ENCODE measurements at regions not wholly inside any gene's neighbourhood (a gene's known extent, or its start where the extent isn't known, plus 50 kb on each side); places are given as distances from the start of the nearest gene placed in this dataset.

DNA sequence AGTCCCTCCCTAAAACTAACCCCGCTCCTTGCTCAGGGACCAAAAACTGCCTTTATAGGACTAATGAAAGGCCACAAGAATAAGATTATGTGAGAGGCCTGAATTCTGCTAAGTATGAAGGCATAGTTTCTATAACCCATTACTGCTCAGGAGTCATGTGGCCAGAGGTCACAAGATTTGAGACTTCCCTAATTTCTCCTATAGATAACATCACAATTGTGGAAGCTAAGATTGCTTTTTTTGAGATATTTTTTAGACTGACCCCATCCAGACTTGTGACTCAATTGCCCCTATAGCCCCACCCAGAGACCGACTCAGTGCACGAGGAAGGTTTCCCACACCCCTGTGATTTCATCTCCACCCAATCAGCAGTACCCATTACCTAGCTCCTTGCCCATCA lies 504.1 kb upstream of the GOT2 start:
- DNase-seq (ENCODE audit: low spot score): no peak
- Histone ChIP-seq H3K4me1 (ENCODE audit: control insufficient read depth in 4 of 4, insufficient read depth in 4 of 4, low read length in 3 of 4) (no peaks in the 10 kb centered on the region), H3K9me3 (ENCODE audit: control insufficient read depth in 4 of 4, low read length in 3 of 4) (no peaks in the 10 kb centered on the region), H3K27ac (ENCODE audit: low read depth in 1 of 2, low read length in 2 of 2) (no peak overlapping the region), H3K27me3 (ENCODE audit: control insufficient read depth in 4 of 4, insufficient read depth in 4 of 4, low read length in 3 of 4) (no peaks in the 10 kb centered on the region), H3K36me3 (ENCODE audit: control insufficient read depth in 4 of 4, insufficient read depth in 3 of 4, low read depth in 1 of 4, low read length in 3 of 4) (no peaks in the 10 kb centered on the region), H3K4me3 (ENCODE audit: low read depth in 1 of 3, low read length in 3 of 3) (no peak overlapping the region), H3K9ac (ENCODE audit: low read depth in 1 of 2, low read length in 2 of 2) (no peak overlapping the region)
- TF ChIP-seq, protein P1, sequence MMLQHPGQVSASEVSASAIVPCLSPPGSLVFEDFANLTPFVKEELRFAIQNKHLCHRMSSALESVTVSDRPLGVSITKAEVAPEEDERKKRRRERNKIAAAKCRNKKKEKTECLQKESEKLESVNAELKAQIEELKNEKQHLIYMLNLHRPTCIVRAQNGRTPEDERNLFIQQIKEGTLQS (IDR thresholded peaks at IDR 0.05): no peak
- TF ChIP-seq YY1 (IDR thresholded peaks at IDR 0.05) (no peak), GABPA (IDR thresholded peaks at IDR 0.05 in 1 of 2, conservative IDR thresholded peaks at IDR 0.05 in 1 of 2) (no peak), HNF4G (IDR thresholded peaks at IDR 0.05) (no peak), RXRA (IDR thresholded peaks at IDR 0.05) (no peak), FOXA1 (IDR thresholded peaks at IDR 0.05) (no peak), SP1 (IDR thresholded peaks at IDR 0.05) (no peak), NR2F2 (IDR thresholded peaks at IDR 0.05) (no peak), FOXA2 (IDR thresholded peaks at IDR 0.05) (no peak), EGR1 (IDR thresholded peaks at IDR 0.05; ENCODE audit: low read depth in 2 of 2) (no peak), TAF1 (conservative IDR thresholded peaks at IDR 0.05) (no peak), JUND (IDR thresholded peaks at IDR 0.05) (no peak), HNF4A (conservative IDR thresholded peaks at IDR 0.05) (no peak)
- TF ChIP-seq, protein P2, sequence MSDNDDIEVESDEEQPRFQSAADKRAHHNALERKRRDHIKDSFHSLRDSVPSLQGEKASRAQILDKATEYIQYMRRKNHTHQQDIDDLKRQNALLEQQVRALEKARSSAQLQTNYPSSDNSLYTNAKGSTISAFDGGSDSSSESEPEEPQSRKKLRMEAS (IDR thresholded peaks at IDR 0.05): no peak
- TF ChIP-seq, protein P3, sequence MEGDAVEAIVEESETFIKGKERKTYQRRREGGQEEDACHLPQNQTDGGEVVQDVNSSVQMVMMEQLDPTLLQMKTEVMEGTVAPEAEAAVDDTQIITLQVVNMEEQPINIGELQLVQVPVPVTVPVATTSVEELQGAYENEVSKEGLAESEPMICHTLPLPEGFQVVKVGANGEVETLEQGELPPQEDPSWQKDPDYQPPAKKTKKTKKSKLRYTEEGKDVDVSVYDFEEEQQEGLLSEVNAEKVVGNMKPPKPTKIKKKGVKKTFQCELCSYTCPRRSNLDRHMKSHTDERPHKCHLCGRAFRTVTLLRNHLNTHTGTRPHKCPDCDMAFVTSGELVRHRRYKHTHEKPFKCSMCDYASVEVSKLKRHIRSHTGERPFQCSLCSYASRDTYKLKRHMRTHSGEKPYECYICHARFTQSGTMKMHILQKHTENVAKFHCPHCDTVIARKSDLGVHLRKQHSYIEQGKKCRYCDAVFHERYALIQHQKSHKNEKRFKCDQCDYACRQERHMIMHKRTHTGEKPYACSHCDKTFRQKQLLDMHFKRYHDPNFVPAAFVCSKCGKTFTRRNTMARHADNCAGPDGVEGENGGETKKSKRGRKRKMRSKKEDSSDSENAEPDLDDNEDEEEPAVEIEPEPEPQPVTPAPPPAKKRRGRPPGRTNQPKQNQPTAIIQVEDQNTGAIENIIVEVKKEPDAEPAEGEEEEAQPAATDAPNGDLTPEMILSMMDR (IDR thresholded peaks at IDR 0.05; ENCODE audit: low read depth, low read length, missing input control): no peak
- TF ChIP-seq, protein P4, sequence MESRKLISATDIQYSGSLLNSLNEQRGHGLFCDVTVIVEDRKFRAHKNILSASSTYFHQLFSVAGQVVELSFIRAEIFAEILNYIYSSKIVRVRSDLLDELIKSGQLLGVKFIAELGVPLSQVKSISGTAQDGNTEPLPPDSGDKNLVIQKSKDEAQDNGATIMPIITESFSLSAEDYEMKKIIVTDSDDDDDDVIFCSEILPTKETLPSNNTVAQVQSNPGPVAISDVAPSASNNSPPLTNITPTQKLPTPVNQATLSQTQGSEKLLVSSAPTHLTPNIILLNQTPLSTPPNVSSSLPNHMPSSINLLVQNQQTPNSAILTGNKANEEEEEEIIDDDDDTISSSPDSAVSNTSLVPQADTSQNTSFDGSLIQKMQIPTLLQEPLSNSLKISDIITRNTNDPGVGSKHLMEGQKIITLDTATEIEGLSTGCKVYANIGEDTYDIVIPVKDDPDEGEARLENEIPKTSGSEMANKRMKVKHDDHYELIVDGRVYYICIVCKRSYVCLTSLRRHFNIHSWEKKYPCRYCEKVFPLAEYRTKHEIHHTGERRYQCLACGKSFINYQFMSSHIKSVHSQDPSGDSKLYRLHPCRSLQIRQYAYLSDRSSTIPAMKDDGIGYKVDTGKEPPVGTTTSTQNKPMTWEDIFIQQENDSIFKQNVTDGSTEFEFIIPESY (IDR thresholded peaks at IDR 0.05): no peak
- 87% methylated on average over 3 of the region's 3 CpGs for WGBS

DNA sequence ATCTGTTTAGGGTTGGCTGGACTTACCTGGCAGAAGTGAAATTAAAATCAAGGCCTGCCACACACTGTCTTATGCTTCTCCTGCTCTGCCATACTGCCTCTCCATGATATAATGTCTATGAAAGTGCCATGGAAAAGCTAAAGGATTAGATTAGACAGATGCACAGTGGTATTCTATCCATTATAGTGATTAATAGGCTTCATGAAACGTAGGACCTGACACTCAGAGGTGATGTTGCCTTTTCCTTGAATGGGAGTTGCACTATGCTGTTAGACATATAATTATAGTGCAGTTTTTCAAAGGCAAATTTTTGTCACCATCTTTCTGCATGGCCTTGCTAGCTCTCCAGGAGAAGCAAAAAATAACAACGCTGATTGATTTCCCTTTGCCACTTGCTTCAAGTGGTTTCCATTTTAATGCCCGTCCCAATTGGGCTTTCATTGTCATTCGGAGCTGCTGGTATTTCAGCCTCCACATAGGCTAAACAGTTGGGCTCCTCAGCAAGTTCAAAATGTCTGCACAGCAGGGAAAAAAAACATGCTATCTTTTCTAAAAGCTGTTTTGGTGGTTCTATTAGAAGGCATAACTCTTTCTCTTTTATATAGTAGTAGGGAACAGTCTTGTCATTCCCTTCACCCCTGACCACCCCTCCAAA lies 502.8 kb upstream of the GOT2 start:
- no peak overlapping the region for H3K27ac ChIP-seq (ENCODE audit: low read depth in 1 of 2, low read length in 2 of 2)
- H3K4me3 ChIP-seq (ENCODE audit: low read depth in 1 of 3, low read length in 3 of 3): no peak overlapping the region
- no peaks in the 10 kb centered on the region for H3K36me3 ChIP-seq (ENCODE audit: control insufficient read depth in 4 of 4, insufficient read depth in 3 of 4, low read depth in 1 of 4, low read length in 3 of 4)
- no peaks in the 10 kb centered on the region for H3K9me3 ChIP-seq (ENCODE audit: control insufficient read depth in 4 of 4, low read length in 3 of 4)
- H3K4me1 ChIP-seq (ENCODE audit: control insufficient read depth in 4 of 4, insufficient read depth in 4 of 4, low read length in 3 of 4): no peaks in the 10 kb centered on the region
- H3K9ac ChIP-seq (ENCODE audit: low read depth in 1 of 2, low read length in 2 of 2): no peak overlapping the region
- no peak for DNase-seq (ENCODE audit: low spot score)
- 78% methylated on average over 4 of the region's 4 CpGs for WGBS
- no peaks in the 10 kb centered on the region for H3K27me3 ChIP-seq (ENCODE audit: control insufficient read depth in 4 of 4, insufficient read depth in 4 of 4, low read length in 3 of 4)
- TF ChIP-seq GABPA (IDR thresholded peaks at IDR 0.05 in 1 of 2, conservative IDR thresholded peaks at IDR 0.05 in 1 of 2) (no peak), RXRA (IDR thresholded peaks at IDR 0.05) (no peak), EGR1 (IDR thresholded peaks at IDR 0.05; ENCODE audit: low read depth in 2 of 2) (no peak), NR2F2 (IDR thresholded peaks at IDR 0.05) (no peak), HNF4G (IDR thresholded peaks at IDR 0.05) (no peak), JUND (IDR thresholded peaks at IDR 0.05) (no peak), SP1 (IDR thresholded peaks at IDR 0.05) (no peak), RAD21 (IDR thresholded peaks at IDR 0.05) (no peak), TAF1 (conservative IDR thresholded peaks at IDR 0.05) (no peak), FOXA2 (IDR thresholded peaks at IDR 0.05) (no peak), FOXA1 (IDR thresholded peaks at IDR 0.05) (no peak), HNF4A (conservative IDR thresholded peaks at IDR 0.05) (no peak)
- TF ChIP-seq, protein P5, sequence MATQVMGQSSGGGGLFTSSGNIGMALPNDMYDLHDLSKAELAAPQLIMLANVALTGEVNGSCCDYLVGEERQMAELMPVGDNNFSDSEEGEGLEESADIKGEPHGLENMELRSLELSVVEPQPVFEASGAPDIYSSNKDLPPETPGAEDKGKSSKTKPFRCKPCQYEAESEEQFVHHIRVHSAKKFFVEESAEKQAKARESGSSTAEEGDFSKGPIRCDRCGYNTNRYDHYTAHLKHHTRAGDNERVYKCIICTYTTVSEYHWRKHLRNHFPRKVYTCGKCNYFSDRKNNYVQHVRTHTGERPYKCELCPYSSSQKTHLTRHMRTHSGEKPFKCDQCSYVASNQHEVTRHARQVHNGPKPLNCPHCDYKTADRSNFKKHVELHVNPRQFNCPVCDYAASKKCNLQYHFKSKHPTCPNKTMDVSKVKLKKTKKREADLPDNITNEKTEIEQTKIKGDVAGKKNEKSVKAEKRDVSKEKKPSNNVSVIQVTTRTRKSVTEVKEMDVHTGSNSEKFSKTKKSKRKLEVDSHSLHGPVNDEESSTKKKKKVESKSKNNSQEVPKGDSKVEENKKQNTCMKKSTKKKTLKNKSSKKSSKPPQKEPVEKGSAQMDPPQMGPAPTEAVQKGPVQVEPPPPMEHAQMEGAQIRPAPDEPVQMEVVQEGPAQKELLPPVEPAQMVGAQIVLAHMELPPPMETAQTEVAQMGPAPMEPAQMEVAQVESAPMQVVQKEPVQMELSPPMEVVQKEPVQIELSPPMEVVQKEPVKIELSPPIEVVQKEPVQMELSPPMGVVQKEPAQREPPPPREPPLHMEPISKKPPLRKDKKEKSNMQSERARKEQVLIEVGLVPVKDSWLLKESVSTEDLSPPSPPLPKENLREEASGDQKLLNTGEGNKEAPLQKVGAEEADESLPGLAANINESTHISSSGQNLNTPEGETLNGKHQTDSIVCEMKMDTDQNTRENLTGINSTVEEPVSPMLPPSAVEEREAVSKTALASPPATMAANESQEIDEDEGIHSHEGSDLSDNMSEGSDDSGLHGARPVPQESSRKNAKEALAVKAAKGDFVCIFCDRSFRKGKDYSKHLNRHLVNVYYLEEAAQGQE (IDR thresholded peaks at IDR 0.05): no peak
- TF ChIP-seq, protein P4 (IDR thresholded peaks at IDR 0.05): no peak
- TF ChIP-seq, protein P3 (IDR thresholded peaks at IDR 0.05; ENCODE audit: low read depth, low read length, missing input control): no peak
- TF ChIP-seq, protein P1 (IDR thresholded peaks at IDR 0.05): no peak

Data from liver (tissue), 8 donors.